GM19467 (cell line): ENCODE measurements at regions not wholly inside any gene's neighbourhood (a gene's known extent, or its start where the extent isn't known, plus 50 kb on each side); places are given as distances from the start of the nearest gene placed in this dataset.
"Not testable (repeated sequence)": the region's sequence is repeated elsewhere in the genome, so short reads cannot be mapped to it uniquely, and the experiment has no call there.

ENCODE experiments used
- ATAC-seq: cut with Tn5 transposase; IDR thresholded peaks from one replicate; pipeline ENCODE4 v1.9.1; 2021; ENCODE audit warnings: mild to moderate bottlenecking, moderate library complexity; ENCODE audit not compliant: unreplicated experiment

- ATAC-seq = no peak
These were observed 170.9 kb downstream of the POLR1F start for GRCh38 chr7:19537942-19538401.

DNA sequence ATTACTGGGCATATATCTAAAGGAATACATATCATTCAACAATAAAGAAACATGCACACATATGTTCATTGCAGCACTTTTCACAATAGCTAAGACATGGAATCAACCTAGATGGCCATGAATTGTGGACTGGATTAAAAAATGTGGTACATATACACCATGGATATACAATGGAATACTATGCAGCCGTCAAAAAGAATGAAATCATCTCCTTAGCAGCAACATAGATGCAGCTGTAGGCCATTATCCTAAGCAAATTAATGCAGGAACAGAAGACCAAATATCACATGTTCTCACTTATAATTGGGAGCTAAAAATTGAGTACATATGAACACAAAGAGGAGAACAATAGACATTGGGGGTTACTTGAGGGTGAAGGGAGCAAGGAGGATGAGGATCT is 175.6 kb downstream of the POLR1F start:
- ATAC-seq = no peak

- ATAC-seq = no peak
These were observed 178.0 kb downstream of the POLR1F start for GRCh38 chr7:19530852-19531251.

- ATAC-seq = no peak
These were observed 178.6 kb downstream of the POLR1F start for GRCh38 chr7:19530261-19530660.

- ATAC-seq = no peak
These were observed 182.2 kb downstream of the POLR1F start for GRCh38 chr7:19526639-19527038.

DNA sequence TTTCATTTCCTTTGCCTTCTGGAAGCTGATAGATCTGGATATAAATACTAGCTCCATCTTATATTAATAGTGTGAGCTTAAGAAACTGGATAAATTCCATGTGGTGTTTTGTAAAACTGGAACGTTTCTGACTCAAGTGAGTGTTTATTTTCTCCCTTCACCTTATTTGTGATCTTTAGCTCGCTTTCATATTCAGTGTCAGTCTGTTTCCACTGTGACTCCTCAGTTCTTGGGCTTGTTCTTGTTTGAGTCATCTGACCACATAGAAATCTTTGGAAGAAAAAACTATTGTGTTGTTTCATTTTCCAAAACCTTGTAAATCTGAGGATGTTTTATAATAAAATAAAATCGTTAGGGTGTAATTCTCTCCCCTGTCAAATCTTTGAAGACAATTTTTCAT is 186.4 kb downstream of the POLR1F start:
- ATAC-seq = no peak

DNA sequence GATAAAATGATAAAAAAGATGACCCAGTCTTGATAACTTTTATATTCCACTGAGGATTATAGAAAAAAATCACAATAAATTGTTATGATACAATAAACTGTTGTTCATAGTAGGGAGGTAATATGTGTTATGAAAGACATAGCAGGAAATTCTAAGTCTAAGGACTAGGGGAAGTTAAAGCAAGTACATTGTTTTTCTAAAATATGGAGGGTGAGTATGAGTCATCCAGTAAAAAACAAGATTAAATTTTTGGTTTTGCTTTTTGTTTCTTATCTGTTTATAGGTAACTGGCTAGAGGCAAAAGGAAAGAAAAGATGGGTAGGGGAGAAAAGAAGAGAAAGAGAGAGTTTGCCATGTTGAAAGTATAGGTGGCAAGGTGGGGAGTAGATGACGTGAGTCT is 188.4 kb downstream of the POLR1F start:
- no peak for ATAC-seq

- ATAC-seq = no peak
These were observed 189.3 kb downstream of the POLR1F start for GRCh38 chr7:19519443-19520021.

DNA sequence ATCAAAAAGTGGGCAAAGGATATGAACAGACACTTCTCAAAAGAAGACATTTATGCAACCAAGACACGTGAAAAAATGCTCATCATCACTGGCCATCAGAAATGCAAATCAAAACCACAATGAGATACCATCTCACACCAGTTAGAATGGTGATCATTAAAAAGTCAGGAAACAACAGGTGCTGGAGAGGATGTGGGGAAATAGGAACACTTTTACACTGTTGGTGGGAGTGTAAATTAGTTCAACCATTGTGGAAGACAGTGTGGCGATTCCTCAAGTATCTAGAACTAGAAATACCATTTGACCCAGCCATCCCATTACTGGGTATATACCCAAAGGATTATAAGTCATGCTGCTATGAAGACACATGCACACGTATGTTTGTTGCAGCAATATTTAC is 191.3 kb downstream of the POLR1F start:
- ATAC-seq = not testable (repeated sequence)

DNA sequence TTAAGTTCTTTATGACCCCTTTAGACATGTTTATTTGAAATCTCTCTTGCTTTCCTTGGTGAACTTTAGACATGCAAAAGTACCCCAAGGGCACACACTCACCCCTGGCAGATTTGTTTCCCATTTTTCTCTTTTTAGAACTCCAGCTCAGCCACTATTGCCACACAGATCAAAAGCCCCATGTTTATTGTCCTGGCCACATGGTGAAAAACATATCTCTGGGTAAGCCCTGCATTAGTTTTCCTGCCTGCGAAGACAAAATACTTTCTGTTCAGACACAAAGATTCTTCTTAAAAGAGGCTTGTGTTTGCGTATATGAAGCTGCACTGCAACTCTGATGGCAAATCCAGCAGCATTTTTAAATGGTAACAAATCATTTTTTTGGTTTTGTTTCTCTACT is 200.0 kb downstream of the POLR1F start:
- no peak for ATAC-seq

GRCh38 chr7:19508124-19508523 is 200.7 kb downstream of the POLR1F start:
- ATAC-seq = no peak

GRCh38 chr7:19491821-19492452 is 216.9 kb downstream of the POLR1F start:
- no peak for ATAC-seq

DNA sequence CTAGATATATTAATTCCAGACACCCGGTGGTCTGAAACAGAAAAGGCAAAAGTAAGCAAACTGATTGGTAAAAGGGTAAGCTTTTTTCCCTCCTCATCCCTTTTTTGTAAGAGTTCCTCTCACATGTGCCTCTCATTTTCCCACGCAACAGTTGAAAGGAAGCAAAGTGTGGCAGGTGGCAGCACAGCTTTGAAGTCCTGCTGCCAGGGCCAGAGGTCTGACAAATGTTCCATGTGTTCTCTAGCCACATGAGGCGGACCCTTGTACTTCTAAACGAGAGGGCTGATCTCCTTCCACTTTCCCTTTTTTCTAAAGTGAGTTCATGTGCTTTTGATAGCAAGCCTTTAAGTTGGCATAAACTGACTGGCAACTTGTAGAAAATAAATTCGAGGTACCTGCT is 217.5 kb downstream of the POLR1F start:
- ATAC-seq = no peak

GRCh38 chr7:19489162-19489820 is 219.5 kb downstream of the POLR1F start:
- no peak for ATAC-seq

DNA sequence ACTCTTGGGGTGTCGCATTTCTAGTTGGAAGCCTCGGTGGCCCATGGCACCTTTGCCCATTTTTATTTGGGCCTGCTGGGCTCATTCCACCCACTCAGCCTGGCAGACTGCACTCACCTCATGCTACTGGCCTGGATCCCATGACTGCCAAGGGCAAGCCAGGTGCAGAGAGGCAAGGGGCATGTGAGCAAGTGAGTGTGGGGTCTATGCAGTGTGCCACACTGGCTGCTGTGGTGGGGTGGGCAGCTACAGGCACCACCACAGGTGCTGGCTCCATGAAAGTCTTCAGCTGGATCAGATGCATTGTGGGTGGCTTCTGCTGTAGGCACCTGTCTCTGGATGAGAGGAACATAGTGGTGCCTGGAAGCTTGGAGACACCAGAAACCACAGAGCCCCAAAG is 220.8 kb downstream of the POLR1F start:
- no peak for ATAC-seq

DNA sequence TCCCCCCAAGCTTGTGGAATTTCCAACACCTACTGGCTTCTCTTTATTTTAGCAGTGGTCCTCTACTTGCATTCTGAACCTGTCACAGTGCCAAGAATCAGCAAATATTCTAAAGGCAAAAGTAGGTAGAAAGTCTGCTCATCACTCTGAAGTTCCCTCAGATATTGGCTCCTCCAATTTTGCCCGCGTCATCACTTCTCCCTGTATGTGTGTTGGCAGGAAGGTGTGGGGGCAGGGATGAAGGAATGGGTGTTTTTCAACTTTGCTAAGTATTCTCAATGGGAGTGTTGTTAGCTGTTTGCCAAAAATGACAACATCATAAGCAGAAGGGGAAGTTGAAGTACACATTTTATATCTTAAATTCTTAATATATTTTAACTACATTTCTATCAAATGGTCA is 226.2 kb downstream of the POLR1F start:
- no peak for ATAC-seq

DNA sequence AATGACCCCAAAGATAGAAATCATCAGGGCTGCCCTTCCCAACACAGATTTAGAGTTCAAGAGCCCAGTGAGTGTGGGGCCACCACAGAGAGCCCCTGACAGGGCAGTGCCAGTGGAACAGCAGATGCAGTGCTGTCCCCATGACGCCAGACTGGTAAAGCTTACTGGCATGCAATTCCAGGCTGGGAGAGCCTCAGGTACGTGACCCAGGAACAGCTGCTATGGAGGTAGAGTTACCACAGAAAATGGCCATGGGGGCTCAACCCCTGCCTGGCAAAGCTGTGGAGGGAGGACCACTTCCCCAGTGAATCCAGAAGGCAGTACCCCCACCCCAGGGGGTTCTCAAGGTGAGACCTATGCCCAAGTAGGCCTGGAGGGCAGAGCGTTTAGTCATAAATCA is 228.5 kb downstream of the POLR1F start:
- ATAC-seq = no peak

DNA sequence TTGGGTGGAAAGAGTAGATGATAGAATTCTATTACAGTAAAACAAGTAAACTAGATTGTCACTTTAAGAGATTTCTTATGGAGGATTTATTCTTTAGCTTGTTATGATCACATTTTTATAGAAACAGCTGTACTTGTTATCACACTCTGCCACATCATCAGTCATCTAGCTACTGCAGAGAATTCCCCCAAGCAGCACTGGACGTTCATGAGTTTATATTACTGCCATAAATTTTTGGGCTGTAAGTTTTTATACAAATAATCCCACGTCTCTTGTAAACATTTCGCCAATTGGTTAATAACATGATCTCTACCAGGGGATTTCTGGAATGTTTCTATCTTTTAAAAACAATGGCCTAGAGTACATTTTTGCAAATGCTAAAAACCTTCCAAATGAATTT is 238.8 kb downstream of the POLR1F start:
- ATAC-seq = no peak

- ATAC-seq = no peak
These were observed 243.0 kb downstream of the POLR1F start for GRCh38 chr7:19465861-19466260.

DNA sequence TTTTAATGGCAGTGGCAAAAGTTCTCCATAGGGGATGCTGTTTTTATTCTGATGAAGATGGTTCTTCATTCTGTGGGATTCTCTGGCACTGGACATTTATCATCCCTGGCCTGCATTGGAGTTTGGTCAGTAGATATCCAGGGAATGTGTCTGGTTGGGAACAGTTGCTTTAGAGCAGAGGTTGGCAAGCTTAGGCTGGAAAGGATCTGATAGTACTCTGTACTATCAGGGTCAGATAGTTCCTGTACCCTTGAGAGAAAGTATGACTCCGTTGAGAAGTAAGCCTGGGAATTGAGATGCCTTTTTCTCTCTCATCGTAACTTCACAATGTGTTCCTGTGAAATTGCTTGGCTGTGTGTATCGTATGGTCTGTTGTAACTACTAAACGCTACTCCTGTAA is 244.1 kb downstream of the POLR1F start:
- ATAC-seq = no peak

DNA sequence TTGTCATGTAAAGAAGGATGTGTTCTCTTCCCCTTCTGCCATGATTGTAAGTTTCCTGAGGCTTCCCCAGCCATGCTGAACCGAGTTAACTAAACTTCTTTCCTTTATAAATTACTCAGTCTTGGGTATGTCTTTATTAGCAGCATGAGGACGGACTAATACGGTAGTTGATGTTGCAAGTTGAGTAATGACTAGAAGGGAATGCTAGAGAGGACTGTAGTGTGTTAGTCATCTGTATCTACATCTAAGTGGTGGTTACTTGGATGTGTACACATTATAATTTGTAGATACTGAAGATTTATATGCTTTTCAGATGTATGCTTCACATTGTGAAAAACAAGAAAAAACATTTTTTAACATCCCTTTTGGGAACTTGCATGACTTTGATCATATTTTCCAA is 244.6 kb downstream of the POLR1F start:
- no peak for ATAC-seq

DNA sequence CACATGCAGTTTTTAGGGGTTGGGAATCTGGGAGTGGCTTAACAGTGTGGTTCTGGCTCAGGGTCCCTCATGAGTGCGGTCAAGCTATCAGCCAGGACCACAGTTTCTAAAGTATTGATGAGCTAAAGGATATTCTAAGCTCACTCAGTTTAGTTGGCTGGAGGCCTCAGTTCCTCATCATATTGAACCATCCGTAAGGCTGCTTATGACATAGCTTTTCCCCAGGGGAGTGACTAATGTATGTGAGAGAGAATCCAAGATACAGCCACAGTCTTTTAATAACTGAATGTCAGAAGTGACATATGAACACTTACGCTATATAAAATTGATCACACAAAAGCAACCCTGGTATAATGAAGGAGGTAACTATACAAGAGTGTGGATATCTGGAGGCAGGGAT is 245.3 kb downstream of the POLR1F start:
- ATAC-seq = no peak
